HUES48 (cell line): ENCODE measurements at regions not wholly inside any gene's neighbourhood (a gene's known extent, or its start where the extent isn't known, plus 50 kb on each side); places are given as distances from the start of the nearest gene placed in this dataset.

Experiments
- H3K27ac ChIP-seq: one replicate; pipeline ENCODE4 v1.7.0; 2013; ENCODE audit warnings: low read depth, low read length, inconsistent platforms
- H3K27me3 ChIP-seq: 2 replicates; pipeline ENCODE4 v1.6.1; 2013; ENCODE audit warnings: mild to moderate bottlenecking, low read length; ENCODE audit not compliant: control insufficient read depth, insufficient read depth
- H3K36me3 ChIP-seq: 2 replicates; pipeline ENCODE4 v1.6.1; 2013; ENCODE audit warnings: low read length; ENCODE audit not compliant: control insufficient read depth, insufficient read depth
- H3K4me1 ChIP-seq: 2 replicates; pipeline ENCODE4 v1.6.1; 2013; ENCODE audit warnings: mild to moderate bottlenecking, low read length; ENCODE audit not compliant: control insufficient read depth, insufficient read depth
- H3K4me3 ChIP-seq: 2 replicates; pipeline ENCODE4 v1.5.1; 2013; ENCODE audit warnings: mild to moderate bottlenecking, low read depth, low read length
- H3K9ac ChIP-seq: 2 replicates; pipeline ENCODE4 v1.6.1; 2013; ENCODE audit warnings: mild to moderate bottlenecking, low read depth, low read length, moderate library complexity
- H3K9me3 ChIP-seq: 2 replicates; pipeline ENCODE4 v1.6.1; 2013; ENCODE audit warnings: low read length; ENCODE audit not compliant: control insufficient read depth, insufficient read depth

DNA sequence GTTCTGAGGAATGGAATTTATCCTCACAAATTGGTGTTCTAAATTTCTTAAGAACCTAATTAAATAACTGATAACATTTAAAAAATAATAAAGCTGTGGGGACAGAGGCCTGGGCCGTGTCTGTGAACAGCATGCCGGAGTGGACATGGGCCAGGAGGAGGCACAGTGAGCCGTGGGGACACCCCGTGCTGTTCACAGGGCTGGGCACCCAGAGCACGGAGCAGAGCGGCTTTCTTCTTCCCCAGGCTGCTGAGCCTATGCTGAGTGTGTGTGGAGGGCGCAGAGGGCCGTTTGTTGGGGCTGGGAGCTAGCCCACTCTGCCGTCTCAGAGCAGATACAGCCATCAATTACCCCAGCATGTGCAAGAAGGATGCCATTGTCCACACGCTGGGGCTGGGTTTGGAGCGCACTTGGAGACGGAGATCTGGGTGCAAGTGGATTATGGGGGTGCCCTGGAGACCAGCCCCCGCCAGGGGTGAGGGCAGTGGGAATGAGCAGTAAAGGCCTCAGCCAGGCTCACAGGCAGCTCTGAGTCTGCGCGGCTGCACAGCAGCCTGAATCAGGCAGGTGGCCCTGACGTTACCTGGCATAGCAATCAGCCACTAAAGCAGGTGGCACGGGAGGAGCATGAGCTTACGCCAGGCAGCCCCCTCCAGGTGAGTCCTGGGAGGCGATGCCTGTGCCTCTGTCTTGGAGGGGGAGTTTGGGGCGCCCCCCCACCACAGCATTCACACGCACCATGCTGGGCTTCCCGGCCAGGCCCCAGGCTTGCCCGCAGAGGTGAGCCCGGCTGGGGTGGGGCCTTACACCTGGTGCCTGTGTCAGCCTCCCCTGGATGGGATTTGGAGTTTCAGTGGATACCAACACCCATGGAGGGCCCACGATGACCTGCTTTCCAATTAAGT, 52.1 kb upstream of the SLC66A3 start:
- Histone ChIP-seq H3K4me3 (no peak overlapping the region), H3K4me1 (no peaks in the 10 kb centered on the region), H3K9me3 (no peaks in the 10 kb centered on the region), H3K27ac (no peak overlapping the region), H3K27me3 (no peaks in the 10 kb centered on the region), H3K36me3 (no peaks in the 10 kb centered on the region), H3K9ac (no peak overlapping the region)

DNA sequence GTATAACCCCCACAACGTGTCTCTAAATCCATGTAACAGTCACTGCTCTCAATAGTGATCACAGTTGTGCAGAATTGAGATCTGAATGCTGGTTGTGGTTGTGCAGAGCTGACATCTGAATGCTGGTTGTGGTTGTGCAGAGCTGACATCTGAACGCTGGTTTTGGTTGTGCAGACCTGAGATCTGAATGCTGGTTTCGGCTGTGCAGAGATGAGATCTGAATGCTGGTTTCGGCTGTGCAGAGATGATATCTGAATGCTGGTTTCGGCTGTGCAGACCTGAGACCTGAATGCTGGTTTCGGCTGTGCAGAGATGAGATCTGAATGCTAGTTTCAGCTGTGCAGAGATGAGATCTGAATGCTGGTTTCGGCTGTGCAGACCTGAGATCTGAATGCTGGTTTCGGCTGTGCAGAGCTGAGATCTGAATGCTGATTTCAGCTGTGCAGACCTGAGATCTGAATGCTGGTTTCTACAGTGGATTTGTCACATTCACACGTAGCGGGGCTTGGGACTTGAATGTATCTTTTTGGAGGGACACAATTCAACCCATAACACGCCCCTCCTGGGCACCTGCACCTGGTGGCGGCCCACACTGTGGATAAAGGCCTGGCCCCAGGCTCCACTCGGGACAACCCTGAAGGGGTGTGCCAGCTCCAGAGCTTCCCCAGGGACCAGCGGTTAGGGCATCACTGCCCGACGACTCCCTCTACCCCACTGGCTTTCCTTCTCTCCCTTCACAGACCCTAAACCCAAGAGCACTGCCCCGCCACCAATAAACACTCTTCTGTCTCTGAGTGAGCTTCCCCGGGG, 51.1 kb upstream of the SLC66A3 start:
- no peaks in the 10 kb centered on the region for H3K27me3 ChIP-seq
- H3K4me3 ChIP-seq = no peak overlapping the region
- no peaks in the 10 kb centered on the region for H3K36me3 ChIP-seq
- no peak overlapping the region for H3K27ac ChIP-seq
- no peak overlapping the region for H3K9ac ChIP-seq
- no peaks in the 10 kb centered on the region for H3K9me3 ChIP-seq
- no peaks in the 10 kb centered on the region for H3K4me1 ChIP-seq

DNA sequence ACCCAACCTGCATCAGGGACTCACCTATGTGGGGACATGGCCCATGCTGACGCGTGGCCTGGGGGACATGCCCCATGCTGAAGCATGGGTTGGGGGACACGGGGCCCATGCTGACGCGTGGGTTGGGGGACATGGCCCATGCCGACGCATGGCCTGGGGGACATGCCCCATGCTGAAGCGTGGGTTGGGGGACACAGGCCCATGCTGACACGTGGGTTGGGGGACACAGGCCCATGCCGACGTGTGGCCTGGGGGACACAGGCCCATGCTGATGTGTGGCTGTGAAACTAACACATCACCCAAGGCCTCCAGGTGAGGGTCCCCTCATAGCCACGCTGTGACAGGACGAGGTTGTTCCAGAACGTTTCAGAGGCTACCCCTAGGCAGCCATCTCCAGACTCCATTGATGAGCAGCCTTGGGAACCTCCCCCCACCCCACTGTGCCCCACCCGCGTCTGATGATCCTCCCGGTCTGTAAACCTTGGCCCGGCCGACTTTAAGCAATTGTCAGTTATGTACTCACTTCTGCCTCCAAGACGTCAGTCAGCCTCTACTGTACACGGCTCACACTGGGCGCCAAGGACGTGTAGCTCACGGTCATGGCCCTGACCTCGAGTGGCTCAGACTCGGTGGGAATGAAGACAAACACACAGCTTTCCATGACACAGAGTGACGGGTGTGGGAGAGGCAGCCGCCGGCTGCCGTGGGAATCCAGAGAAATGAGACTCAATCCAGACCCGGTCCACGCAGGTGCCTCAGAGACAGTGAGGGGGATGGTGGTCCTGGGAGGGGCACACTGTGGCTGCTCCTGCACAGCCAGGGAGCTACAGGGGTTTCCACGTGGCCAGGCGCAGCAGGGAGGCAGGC, 50.2 kb upstream of the SLC66A3 start:
- H3K9me3 ChIP-seq = no peaks in the 10 kb centered on the region
- H3K9ac ChIP-seq = no peak overlapping the region
- H3K4me1 ChIP-seq = no peaks in the 10 kb centered on the region
- H3K27me3 ChIP-seq = no peaks in the 10 kb centered on the region
- no peaks in the 10 kb centered on the region for H3K36me3 ChIP-seq
- H3K4me3 ChIP-seq = no peak overlapping the region
- H3K27ac ChIP-seq = no peak overlapping the region
